Astrocyte of the cerebellum (primary cell): ENCODE measurements at regions not wholly inside any gene's neighbourhood (a gene's known extent, or its start where the extent isn't known, plus 50 kb on each side); places are given as distances from the start of the nearest gene placed in this dataset.
"Not testable (repeated sequence)": the region's sequence is repeated elsewhere in the genome, so short reads cannot be mapped to it uniquely, and the experiment has no call there.

Experiments
- DNase-seq: peaks from one replicate; pipeline ENCODE4 v3.0.0-alpha.2; 2011; ENCODE audit warnings: low read depth
- H3K4me3 ChIP-seq: 2 replicates; pipeline ENCODE4 v1.5.1; 2011; ENCODE audit warnings: mild to moderate bottlenecking, low read depth, low read length, moderate library complexity
- in situ Hi-C: cut with HindIII; loops from 2 replicates; pipeline ENCODE4 v1.10.0; 2017; ENCODE audit warnings: low sequenced_read_pairs
- TF ChIP-seq, protein P1 (sequence below): IDR thresholded peaks from 2 replicates; pipeline ENCODE4 v1.5.1; 2012; ENCODE audit warnings: low read length, low read depth, moderate library complexity, mild to moderate bottlenecking; ENCODE audit errors: missing control alignments

DNA sequence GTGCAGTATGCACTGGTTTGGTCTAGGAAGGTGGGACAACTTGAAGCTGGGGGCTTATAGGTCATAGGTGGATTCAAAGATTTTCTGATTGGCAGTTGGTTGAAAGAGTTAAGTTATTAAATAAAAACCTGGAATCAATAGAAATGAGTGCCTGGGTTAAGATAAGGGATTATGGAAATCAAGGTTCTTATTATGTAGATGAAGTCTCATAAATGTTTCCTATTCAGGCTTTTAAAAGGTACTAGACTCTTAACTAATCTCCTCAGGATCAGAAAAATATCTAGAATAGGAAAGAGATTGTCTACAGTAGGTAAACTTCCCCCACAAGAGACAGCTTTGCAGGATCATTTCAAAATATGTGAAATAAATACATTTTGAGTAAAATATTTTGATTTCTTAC lies 163.3 kb upstream of the FBN2 start:
- H3K4me3 ChIP-seq, result no peak overlapping the region
- in situ Hi-C loops, result no loop called here
- DNase-seq, result no peak
- TF ChIP-seq, protein P1, sequence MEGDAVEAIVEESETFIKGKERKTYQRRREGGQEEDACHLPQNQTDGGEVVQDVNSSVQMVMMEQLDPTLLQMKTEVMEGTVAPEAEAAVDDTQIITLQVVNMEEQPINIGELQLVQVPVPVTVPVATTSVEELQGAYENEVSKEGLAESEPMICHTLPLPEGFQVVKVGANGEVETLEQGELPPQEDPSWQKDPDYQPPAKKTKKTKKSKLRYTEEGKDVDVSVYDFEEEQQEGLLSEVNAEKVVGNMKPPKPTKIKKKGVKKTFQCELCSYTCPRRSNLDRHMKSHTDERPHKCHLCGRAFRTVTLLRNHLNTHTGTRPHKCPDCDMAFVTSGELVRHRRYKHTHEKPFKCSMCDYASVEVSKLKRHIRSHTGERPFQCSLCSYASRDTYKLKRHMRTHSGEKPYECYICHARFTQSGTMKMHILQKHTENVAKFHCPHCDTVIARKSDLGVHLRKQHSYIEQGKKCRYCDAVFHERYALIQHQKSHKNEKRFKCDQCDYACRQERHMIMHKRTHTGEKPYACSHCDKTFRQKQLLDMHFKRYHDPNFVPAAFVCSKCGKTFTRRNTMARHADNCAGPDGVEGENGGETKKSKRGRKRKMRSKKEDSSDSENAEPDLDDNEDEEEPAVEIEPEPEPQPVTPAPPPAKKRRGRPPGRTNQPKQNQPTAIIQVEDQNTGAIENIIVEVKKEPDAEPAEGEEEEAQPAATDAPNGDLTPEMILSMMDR, result no peak

DNA sequence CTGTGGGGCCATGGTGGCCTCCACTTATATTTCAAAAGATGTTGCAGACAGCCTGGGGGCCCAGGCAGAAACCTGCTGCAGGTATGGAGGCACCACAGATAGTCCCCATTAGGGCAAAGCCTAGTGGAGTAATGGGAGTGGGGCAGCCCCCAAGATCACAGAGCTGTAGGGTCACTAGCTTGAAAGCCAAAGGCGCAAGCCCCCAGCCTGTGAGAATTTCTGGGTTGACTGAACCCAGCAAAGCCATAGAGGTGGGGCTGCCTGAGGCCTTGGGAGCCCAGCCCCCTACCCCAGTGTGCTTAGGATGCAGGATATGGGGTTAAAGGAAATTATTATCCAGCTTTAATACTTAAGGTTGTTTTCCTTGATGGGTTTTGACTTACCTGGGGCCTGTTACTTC lies 165.3 kb upstream of the FBN2 start:
- DNase-seq, result no peak
- no peak overlapping the region for H3K4me3 ChIP-seq
- TF ChIP-seq, protein P1, result no peak
- in situ Hi-C loops, result no loop called here

DNA sequence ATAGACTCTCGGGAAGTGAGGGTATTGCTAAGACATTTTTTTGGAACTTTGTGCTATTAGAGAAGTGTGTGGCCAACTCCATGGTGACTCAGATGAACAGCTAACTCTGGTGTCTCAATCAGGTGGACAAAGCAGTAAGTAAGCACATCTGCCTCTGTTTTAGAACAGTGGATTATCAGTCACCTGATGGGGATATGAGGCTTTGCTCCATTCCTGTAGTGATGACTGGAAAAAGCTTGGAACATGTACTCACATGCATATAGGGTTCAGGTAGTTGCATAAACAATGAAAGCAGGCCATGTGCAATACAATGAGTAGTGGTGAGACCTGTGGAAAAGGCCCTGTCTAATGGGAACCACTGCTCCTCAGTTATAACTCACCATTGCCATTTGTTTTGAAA lies 168.2 kb upstream of the FBN2 start:
- no peak for DNase-seq
- no peak overlapping the region for H3K4me3 ChIP-seq
- in situ Hi-C loops, result no loop called here
- TF ChIP-seq, protein P1, result no peak

GRCh38 chr5:128708841-128709240 lies 170.8 kb upstream of the FBN2 start:
- DNase-seq, result no peak
- in situ Hi-C loops, result no loop called here
- TF ChIP-seq, protein P1, result no peak
- H3K4me3 ChIP-seq, result no peak overlapping the region

DNA sequence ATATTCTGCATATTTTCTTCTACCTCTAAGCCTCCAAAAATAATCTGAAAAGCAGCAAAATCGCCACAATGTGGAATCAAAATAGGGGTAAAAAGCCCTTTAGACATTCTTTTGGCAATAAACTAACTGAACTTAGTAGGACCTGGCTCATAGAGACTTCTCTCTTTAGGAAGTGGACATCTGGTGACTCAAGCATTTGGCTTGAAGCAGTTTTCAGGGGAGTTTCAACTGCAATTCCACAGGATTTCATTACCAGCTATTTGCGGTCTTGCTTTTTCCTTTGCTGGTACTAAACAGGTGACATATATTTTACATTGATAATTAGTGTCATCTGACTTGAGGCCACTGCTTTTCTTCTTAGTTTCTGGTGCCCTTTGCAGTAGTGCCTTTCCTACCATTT lies 173.2 kb upstream of the FBN2 start:
- H3K4me3 ChIP-seq, result no peak overlapping the region
- TF ChIP-seq, protein P1, result no peak
- in situ Hi-C loops, result no loop called here
- no peak for DNase-seq

GRCh38 chr5:128714551-128714950 lies 176.5 kb upstream of the FBN2 start:
- TF ChIP-seq, protein P1, result no peak
- DNase-seq, result no peak
- no peak overlapping the region for H3K4me3 ChIP-seq
- in situ Hi-C loops, result no loop called here

- in situ Hi-C loops, result no loop called here
- TF ChIP-seq, protein P1, result no peak
- no peak overlapping the region for H3K4me3 ChIP-seq
- no peak for DNase-seq
Observed at GRCh38 chr5:128722551-128722950, 184.5 kb upstream of the FBN2 start.

DNA sequence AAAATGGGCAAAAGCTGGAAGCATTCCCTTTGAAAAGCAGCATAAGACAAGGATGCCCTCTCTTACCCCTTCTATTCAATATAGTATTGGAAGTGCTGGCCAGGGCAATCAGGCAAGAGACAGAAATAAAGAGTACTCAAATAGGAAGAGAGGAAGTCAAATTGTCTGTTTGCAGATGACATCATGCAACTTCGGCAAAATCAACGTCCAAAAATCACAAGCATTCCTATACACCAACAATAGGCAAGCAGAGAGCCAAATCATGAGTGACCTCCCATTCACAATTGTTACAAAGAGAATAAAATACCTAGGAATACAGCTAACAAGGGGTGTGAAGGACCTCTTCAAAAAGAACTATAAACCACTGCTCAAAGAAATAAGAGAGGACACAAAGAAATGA lies 192.0 kb upstream of the FBN2 start:
- in situ Hi-C loops, H3K4me3 ChIP-seq, DNase-seq: not testable (repeated sequence)

DNA sequence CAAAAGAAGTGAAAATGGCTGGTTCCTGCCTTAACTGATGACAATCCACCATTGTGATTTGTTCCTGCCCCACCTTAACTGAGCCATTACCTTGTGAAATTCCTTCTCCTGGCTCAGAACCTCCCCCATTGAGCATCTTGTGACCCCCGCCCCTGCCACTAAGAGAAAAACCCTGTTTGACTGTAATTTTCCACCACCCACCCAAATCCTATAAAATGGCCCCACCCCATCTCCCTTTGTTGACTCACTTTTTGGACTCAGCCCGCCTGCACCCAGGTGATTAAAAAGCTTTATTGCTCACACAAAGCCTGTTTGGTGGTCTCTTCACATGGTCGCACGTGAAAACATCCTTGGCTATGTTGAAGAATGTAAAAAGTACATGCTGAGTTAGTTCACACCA lies 197.6 kb upstream of the FBN2 start:
- H3K4me3 ChIP-seq, DNase-seq, in situ Hi-C loops: not testable (repeated sequence)
